ENCODE measurements at regions not wholly inside any gene's neighbourhood (a gene's known extent, or its start where the extent isn't known, plus 50 kb on each side); places are given as distances from the start of the nearest gene placed in this dataset.
A peak's percentile ranks its signal among the peaks of the same experiment; 100 is the strongest.

DNA sequence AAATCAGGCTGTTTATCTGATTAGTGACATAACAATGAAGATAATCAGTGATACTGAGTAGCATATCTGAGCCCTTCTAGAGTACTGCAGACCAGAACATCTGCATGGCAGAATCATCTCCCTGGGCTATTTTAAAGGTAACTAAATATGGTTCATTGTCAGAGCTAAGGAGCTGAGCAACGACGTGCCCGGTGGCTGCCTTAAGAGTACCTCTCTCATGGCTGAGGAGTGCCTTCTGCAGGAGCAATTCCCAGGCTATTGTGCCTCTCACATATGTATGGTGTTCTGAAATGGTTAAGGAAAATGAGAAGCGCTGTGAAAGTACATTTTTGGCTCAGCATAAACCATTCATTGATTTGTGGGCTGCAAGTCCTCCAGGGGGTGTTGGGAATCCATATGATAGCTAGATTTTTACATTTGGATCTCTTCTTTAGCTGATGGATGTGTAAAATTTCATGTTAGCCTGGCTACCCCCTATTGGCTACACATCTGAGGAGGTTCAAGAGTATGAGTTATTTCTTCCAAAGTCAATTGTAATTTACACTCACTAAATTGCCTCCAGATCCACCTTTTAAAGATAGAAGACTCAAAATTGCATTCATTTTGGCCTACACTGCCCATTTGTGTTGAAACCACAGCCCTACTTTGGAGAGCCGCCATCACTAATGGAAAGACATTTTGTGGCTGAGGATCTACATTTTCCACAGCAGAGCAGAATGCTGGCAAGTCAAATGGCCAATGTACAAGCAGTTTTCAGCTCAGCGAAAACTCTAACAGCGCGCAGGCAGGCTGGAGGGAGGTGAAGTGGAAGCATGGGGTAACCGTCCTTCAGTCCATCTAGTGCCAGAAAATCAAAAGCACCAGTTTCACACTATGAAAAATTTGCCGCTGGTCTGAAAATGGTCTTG lies 198.0 kb downstream of the SIM1 start:
- DNase-seq: peak in 2 of 3 experiments; percentile 9

GRCh38 chr6:100262086-100262485 lies 202.6 kb downstream of the SIM1 start:
- no peak for DNase-seq

GRCh38 chr6:100261486-100261885 lies 203.2 kb downstream of the SIM1 start:
- DNase-seq: no peak

GRCh38 chr6:100260584-100260983 lies 204.1 kb downstream of the SIM1 start:
- DNase-seq: no peak

- no peak for DNase-seq
Observed at GRCh38 chr6:100259865-100260264, 204.9 kb downstream of the SIM1 start.

DNA sequence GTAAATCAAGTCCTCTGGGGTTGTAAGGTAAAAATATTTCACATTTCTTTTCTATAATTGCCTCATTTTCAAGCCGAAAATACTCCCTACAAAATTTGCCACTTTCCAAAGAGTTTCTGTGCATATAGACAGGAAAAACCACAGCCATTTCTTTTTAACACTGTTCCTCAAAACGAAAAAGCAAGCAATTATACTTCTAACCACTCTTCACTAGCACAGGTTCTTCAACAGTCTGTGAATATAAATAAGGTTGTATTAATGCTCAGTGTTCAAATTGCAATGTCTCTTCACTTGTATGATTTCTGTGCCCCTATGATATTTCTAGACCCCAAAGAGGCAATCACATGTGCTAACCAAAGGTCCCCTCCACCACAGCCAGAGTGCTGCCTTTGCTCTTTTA lies 206.0 kb downstream of the SIM1 start:
- peak in 1 of 3 experiments; percentile 13 for DNase-seq

DNA sequence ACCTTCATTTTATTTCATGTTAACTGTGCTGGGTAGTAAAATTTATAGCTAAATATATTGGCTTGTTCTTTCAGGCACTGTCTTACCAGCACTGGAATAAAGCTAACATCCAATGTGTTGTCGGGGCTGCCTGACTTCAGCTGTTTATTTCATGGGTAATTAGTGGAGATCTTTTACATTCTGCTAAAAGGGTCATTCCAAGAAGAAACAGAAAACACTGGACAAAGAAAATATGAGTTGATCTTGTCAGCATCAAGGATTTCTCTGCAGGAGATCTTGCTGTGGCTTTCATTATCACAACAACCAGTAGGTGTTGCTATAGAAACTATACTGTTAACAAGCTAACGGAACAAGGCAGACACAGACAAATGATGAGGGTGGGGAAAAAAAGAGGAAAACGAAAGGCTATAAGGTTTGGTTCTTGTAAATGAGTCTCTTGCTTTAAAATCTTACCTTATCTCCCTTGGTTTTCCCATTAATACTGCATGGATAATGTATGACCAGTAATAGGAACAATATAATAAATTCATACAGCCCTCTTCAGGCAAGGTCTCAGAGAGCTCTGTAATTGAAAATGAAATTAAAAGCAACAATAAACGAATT lies 206.8 kb downstream of the SIM1 start:
- peak; percentile 31 to 83 (median 42) for DNase-seq

DNA sequence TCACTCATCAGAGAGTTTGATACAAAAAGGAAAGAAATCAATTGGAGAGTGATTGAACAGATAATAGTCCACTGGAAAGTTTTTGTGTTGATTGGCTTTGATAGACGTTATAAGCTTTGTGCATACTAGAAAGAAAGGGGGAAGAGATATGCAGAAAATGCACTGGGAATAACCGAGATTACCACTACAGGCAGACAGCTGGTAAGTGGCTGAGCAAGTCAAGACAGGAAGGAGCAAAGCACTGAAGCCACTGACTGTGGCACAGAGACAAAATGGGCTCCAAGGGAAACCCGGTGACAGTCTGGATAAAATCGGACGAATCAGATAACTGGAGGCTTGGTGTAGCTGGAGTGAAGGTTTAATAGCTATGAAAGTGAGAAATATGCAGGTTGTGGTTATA lies 209.0 kb downstream of the SIM1 start:
- DNase-seq: no peak

DNA sequence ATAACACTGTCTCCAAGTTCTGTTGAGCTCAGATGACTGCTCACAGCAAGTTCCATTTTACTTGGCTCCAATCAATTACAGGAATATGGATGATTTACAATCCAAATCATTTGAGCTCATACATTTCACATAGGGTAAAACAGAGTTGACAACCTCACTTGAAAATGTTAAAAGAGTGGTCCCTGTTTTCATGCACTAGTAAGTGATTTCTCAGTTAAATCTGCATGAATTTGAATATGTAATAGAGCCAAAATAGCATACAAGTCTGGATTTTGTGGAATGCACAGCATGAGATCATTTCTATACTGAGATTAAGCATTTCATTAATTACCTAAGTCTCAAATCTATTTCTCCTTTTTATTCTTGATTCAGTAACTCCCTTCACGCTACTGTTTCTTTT lies 217.6 kb downstream of the SIM1 start:
- DNase-seq: no peak

DNA sequence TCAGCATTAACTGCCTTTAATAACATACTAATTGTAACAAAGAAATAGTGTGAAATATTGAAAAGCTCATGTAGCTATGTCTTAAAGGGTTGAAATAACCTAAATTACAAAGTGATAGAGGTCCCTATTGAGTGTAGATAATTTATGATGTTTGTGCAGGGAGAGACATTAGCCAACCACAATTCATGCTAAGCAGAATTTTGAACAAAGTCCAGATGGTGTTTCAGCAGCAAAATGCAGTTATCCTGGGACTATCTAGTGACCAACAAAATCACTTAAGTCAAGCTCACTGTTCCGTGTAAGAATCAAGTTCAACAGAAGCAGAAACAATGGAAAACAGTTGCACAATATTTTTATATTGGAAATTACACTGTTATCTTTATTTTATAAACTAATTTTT lies 218.5 kb downstream of the SIM1 start:
- peak in 1 of 3 experiments; percentile 10 for DNase-seq

DNA sequence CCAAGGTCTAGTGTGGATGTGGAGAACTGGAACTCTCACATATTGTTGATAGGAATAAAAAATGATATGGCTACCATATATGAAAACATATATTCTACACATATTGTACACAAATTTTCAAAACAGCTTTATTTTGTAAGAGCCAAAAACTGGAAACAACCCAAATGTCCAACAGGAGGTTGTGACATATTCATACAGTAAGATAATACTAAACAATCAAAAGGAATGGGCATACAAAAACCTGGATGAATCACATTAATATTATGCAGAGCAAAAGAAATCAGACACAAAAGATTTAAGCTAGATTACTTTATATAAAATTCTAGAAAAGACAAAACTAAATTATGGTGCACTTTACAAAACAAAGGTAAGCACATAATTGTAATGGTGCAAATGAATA lies 223.9 kb downstream of the SIM1 start:
- no peak for DNase-seq

GRCh38 chr6:100237821-100238220 lies 226.9 kb downstream of the SIM1 start:
- no peak for DNase-seq

DNA sequence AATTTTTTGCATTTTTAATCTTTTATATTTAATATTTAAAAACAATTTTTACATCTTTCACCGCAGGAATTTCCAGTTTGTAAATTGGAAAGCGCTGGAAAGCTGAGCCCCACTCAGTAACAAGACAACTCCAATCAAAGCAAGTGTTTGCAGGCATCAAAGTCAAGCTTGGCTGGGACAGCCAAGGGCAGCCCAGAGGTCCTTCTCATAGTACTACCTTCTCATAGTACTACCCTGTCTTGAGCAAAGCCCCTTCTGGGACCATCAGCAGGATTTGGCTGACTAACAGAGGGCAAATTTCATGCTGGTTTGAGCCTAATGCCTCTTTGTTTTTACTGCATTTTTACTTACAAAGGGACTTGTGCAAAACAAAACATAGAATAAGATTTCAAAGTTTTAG lies 228.3 kb downstream of the SIM1 start:
- no peak for DNase-seq

- no peak for DNase-seq
Observed at GRCh38 chr6:100235631-100236030, 229.1 kb downstream of the SIM1 start.

GRCh38 chr6:100234625-100235024 lies 230.1 kb downstream of the SIM1 start:
- DNase-seq: no peak

DNA sequence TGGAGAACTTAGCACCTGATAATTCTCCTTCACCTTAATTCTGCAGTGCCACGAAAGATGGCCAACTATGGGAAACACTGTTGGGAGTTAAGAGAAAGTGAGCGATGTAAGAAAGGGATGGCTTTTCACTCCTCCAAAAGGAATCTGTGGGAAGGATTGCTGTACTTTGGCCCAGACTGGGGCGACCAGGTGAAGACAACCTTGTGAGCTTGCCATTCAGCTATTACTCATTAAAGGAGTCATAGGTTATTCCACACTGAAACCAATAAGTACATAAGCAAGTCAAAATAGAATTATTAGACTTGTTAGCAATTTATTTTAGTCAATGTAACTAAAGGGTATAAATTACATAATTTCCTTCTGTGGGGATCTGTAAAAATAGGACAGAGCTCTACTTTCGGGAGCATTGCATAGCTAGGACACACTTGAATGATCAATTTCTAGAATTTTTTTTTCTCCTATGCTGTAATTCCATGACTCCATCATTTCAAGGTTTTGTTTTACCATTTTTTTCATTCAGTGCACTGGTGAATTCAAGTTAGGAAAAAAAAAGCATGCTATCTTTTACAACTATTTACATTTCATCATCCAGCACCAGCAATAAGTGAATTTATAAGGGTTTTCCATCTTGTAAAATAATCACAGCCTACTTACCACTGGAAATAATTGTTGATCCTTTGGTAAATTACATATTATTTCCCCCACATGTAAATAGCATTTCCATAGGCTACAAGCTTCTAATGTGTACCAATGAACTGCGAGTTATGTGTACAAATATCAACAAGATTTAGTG lies 231.7 kb downstream of the SIM1 start:
- DNase-seq: no peak

DNA sequence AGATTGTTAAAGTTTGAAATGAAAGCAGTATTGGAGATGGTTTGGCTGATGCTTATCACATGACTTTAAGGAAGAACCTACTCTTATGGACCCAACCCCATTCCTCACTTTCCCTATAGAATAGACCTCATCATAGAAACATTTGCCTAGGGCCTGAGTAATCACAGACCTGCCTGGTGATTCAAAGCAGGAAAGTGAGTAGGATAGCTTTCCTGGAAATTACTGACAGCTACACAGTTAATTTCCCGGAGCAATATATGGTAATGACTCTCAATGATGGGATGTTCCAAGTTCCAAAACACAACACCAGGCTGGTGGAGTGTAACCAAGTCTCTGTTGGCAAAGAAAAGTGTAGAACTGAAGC lies 233.8 kb downstream of the SIM1 start:
- no peak for DNase-seq

DNA sequence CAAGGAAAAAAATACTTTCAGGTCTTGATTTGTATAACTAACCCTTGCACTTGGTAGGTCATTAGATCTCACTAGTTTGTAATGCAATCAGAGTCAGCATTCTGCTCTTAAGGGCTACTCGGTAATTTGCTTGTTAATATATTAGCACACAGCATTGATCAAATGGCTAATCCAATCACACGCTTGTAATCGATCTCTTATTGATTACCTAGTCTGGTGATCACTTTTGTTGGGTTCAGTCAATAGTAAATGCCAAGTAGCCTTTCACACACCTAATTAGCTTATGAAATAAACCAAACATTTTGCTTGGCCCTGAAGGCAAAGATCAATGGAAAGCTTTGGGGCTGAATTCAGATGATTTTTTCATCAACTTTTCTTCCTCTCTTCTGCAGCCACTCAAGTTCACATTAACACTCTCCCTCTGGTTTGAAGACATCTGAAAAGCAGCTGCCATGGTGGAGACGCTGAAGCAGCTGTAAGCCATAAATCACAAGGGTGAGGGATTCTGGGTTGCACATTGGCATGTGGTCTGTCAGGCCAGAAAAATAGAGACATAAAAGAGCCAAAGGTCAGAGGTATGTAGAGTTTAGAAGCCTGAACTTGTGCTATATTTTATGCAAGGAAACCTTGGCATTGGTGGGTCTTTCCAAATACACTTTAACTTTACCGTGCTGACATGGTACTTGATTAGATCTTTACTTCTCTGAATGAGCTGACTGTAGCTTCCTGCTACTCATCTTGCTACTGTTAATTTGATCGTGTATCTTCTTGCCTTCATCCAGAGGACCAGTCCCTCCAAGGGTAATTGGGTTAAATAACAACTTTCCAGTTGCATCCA lies 234.4 kb downstream of the SIM1 start:
- peak in 1 of 3 experiments; percentile 14 for DNase-seq

DNA sequence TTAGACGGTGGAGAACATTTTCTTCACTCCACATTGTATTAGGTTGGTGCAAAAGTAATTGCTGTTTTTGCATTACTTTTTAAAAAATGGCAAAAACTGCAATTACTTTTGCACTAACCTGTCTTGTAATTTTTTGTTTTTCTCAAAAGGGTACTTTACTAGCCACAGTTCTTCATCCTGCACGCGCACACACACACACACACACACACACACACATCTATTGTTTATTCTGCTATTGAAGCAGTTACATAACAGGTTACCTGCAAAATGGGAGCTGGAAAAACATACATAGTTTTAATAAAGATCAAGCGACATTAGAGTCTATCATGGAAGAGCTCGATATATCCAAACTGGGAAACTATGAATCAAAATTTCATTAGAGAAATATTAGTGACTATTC lies 235.2 kb downstream of the SIM1 start:
- peak in 1 of 3 experiments; percentile 74 for DNase-seq

DNA sequence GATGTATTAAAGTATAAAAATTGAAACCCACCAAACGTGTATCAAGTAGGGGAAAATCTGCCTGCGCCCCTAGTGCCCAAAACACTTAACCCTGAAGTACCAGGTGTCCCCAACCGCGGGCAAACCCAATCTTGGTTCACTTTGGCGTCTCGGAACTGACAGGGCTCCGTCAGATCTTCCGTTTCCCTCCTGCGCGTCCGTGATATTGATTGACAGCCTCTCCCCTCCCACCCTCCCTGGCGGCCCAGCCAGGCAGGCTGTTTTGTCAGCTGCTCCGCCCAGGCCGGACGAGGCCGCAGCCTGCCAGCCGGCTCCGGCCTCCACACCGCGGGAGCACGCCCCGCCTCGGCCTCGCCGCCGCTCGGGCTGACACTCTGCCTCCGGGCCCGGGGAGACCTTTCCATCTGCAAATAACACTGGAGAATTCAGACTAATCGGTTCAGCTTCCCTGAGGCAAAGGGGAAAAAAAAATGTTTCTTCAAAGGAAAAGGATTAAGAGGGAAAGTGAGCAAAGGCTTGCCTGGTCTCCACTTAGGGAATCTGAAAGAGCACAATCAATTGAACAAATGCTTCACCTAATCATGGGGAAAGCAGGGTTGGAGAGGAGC lies 234.9 kb upstream of the MCHR2 start:
- peak; percentile 58 to 85 (median 76) for DNase-seq

GRCh38 chr6:100228437-100228833 lies 234.4 kb upstream of the MCHR2 start:
- DNase-seq: no peak

GRCh38 chr6:100226811-100227210 lies 232.8 kb upstream of the MCHR2 start:
- DNase-seq: no peak
